ENCODE measurements at regions not wholly inside any gene's neighbourhood (a gene's known extent, or its start where the extent isn't known, plus 50 kb on each side); places are given as distances from the start of the nearest gene placed in this dataset.

DNA sequence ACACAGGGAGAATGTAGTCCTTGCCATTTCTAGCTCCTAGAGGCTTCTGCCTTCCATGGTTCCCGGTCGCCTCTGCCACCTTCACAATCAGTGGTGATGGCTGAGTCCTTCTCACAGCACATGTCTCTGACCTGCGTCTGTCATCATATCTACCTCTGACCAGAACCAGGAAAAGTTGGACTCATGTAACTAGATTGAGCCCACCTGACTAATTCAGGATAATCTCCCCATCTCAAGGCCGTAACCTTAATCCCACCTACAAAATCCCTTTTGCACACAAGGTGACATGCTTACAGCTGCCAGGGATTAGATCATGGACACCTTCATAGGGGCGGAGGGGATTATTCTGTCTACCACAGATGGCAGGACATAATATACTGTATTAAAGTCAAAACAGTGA lies 375.6 kb downstream of the ICE1 start:
- no peak for ATAC-seq
- DNase-seq = no peak

DNA sequence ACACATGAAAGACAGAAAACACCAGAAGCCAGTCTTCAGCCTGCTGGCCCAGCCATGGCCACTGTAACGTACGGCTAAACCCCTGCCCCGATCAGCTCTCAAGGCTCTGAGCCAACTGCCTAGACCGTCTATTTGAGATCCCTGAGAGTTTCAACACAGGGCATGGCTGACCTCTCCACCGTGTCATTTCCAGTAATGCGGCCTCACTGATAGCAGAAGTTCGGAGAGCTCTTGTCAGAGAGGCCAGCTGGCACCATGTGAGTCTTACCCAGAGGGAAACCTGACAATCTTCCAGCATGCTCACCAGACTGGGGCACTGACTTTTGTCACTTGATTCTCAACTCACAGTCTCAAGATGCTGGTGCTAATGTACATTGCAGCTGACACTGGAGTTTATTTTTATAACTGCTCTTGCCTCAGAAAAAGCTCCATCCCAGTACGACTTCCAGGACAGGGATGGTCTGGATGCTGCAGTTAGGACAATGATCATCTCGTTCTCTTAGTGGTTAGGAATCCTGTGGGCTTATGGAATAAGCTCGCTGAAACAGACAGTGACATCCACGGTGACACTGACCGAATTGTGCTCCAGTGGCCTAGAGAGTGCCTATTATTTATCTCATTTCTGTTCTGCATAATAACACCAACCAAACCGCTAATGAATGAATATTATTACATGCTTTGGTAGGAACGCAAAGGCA lies 372.7 kb downstream of the ICE1 start:
- DNase-seq (no peak), ATAC-seq (no peak)

DNA sequence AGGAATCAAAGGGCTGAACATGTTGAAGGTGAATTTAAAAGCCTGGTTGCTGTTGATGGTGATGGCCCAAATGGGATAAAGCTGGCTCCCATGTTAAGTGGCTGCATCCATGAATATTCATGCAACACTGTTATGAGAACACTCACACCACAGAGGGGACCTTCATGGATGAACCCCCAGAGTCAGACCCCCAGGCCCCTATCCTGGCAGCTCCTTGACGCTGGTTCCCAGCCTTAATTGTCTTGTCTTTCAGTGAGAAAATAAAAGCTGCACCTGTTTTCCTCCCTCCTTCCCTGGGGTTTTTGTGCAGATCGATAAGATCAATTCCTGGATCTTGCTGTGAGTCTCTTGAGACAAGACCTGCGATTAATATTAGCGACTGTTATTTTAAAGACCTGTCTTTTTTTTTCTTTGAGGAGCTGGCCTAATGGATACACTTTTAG lies 371.7 kb downstream of the ICE1 start:
- ATAC-seq = no peak
- no peak for DNase-seq

DNA sequence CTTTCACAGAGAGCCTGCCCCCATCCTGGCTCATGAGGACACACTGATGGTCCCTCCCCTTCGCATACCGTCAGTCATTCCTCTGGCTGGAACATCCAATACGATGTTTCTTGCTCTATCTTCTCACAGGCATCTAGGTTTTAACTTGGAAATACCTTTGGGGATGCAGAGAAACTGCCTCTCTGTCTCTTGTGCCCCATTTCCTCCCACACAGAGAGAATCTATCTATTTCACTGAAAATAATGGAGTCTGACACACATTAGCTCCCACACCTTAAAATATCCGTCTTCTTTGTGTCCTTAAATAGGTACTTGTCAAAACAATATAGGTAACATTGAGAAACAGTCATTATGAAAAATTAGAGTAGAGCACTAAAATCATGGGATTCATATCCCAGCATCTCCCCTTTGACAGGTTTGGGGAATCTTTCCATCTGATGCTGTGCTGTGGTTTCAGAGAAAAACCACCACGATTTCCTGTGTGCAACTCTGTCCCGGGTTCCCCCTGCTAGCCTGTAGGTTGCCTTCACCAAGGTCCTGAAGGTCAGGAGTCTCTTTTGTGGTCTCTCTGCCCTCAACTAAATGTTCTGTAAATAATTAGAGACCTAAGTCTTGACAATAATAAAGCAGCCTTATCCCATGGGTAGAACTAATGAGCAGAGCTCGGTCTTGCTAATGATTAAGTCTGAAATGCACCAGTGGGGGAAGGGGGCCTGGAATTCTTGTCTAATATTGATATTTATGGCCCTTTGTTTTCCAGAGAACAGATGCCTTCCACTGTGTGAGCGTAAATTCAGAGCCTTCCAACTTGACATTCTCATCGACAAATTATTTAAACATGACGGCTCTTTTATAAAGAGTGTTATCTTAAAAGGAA lies 371.0 kb downstream of the ICE1 start:
- ATAC-seq (no peak), DNase-seq (no peak)

DNA sequence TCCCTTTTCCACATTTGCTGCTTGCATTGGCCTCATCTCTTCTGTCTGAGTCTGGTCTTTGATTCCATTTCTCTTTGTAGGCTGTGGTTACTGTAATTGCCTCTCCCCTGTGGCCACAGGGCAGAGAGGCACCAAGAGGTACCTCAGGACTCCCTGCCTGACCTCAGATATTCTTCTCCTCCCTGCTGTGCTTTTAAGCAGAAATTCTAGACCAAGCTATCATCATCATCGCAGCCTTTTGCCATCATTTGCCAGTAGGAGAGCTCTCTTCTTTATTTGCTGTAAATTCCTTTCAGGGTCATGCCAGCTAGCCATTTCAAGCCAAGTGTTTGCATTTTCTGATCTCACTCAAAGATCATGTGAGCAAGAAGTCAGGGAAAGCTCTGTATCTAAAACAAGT lies 369.6 kb downstream of the ICE1 start:
- no peak for DNase-seq
- ATAC-seq = no peak

DNA sequence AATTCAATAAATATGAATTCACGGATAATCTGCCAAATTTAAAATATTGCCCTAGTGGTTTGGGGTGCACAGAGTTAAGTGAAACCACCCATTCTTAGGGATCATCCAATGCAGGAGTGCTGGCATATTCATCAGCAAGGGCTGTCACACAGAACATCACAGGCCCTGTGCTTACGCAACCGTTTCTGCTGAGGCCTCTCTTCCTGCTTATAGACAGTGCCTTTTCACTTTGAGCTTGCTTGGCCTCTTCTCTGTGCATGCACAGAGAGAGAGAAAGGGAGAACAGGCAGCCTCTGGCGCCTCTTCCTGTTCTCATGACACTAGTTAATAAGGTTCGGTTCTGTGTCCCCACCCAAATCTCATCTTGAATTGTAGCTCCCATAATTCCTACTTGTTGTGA lies 366.3 kb downstream of the ICE1 start:
- ATAC-seq (no peak), DNase-seq (no peak)

DNA sequence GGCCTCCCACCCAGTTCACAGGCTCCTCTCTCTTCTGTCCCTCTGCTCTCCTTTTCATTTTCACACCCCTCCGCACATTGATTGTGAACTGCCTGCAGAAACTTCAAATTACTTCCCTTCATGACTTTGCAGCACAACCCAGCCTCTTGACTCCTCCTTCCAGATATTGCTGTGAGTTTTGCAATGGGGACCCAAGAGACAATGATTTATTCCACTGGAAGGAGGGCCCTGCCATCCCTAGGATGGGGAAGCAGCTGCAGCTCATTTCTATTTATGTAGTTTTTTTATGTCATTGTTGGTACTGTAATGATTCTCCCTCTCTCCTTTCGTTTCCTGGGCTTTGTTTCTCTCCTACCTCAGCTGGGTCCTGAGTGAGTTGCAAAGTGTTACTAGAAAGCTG lies 364.9 kb downstream of the ICE1 start:
- ATAC-seq = no peak
- DNase-seq = no peak

- no peak for ATAC-seq
Observed at GRCh38 chr5:5784101-5784500, 361.6 kb downstream of the ICE1 start.

DNA sequence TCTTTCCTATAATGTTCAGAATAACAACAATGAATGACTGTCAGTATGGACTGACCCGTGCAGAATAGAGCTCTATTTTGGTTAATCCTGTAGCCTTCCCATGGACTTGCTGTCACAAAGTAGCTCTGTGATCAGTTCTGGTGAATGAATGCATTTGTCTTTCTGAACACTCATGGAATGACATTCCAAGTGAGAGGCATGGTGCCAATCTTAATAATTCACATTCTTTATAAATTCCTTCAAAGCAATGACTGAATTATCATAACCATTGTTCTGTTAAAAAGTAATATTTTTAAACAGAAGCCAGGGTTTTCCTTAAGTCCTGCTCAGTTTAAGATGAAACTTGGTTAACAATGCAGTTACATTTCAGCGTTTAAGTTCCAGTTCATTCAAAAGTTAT lies 360.5 kb downstream of the ICE1 start:
- DNase-seq (no peak), ATAC-seq (no peak)

More at GRCh38 chr5:5784101-5784500, 361.6 kb downstream of the ICE1 start:
- no peak for DNase-seq

- ATAC-seq (no peak), DNase-seq (no peak)
Observed at GRCh38 chr5:5782402-5782801, 359.9 kb downstream of the ICE1 start.

GRCh38 chr5:5781335-5781734 lies 358.9 kb downstream of the ICE1 start:
- ATAC-seq (no peak), DNase-seq (no peak)

DNA sequence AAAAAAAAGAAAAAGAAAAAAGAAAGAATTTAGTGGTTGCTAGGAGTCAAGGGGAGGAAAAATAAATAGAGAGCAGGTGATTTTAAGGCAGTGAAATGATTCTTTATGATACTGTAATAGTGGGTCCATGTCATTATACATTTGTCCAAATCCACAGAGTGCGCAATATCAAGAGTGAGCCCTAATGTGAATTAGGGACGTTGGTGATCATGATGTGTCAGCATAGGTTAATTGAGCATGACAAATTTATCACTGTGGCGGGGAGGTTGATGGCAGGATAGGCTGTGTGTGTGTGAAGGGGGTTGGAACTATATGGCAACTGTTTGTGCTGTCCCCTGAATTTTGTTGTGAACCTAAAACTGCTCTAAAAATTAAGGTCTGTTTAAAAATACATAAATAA lies 357.8 kb downstream of the ICE1 start:
- DNase-seq (no peak), ATAC-seq (no peak)

GRCh38 chr5:5777013-5777412 lies 354.5 kb downstream of the ICE1 start:
- ATAC-seq (no peak), DNase-seq (no peak)

- DNase-seq (no peak), ATAC-seq (no peak)
Observed at GRCh38 chr5:5772202-5772601, 349.7 kb downstream of the ICE1 start.

- no peak for ATAC-seq
- no peak for DNase-seq
Observed at GRCh38 chr5:5770825-5771224, 348.3 kb downstream of the ICE1 start.

DNA sequence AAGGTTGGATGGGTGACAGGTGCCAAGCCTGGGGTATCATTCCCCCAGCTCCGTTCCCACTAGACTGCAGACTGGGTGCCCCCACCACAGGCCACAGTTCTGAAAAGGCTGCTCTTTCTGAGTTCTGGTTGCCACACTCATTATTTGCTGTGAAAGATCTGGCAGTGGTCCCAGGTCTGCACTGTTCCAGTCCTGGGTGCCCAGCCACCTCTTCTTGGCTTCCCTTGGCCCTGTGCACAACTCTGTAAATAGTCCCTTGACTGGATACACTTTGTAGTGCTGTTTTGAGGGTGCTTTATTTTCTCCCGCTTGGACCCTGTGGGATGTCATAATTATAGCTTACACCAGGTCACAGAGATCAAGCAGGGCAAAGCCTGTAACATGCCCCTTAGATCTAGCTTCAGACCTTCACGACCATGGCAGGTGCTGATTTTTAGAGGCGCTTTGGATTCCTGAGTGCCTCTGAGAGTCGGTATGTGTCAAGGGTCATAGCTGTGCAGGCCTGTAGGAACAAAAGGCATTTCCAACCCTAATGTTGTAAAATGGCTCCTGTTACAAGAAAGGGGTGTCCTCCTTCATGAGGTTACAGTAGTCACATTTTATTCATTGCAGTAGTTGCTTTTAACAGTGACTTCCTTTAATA lies 344.9 kb downstream of the ICE1 start:
- ATAC-seq (no peak), DNase-seq (no peak)

- DNase-seq = no peak
- no peak for ATAC-seq
Observed at GRCh38 chr5:5765066-5765850, 342.8 kb downstream of the ICE1 start.

DNA sequence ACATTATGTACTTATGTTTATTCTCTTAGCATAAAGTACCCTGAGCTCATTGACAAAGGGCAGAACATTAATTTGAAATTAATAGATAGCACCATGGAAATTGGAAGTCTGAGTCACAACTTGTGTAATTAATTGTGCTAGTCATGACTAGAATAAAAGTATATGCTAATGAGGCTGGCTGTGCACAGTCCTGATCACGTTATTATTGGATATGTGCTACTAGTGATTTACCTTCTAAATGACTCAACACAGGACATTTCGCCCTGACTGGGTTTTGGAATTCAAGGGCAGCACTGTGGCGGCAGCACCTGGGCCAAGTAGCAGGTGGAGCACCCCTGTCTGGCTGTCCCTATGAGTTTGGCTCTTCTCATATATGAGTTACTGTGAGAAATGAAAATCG lies 341.8 kb downstream of the ICE1 start:
- no peak for ATAC-seq

GRCh38 chr5:5756762-5757161 lies 334.3 kb downstream of the ICE1 start:
- DNase-seq (no peak), ATAC-seq (no peak)

More for the DNA sequence above, 341.8 kb downstream of the ICE1 start:
- DNase-seq = no peak

- no peak for DNase-seq
- no peak for ATAC-seq
Observed at GRCh38 chr5:5755888-5756287, 333.4 kb downstream of the ICE1 start.

GRCh38 chr5:5752844-5753243 lies 330.4 kb downstream of the ICE1 start:
- DNase-seq (no peak), ATAC-seq (no peak)

- no peak for DNase-seq
- ATAC-seq = no peak
Observed at GRCh38 chr5:5751987-5752386, 329.5 kb downstream of the ICE1 start.

Data from stimulated activated naive CD8-positive, alpha-beta T cell treated with anti-CD3 and anti-CD28 coated beads, Interleukin-15, Interleukin-2, amounts not matched to agents 100 U/mL and 50 U/mL, for 24 hours (primary cell).